Activated CD4-positive, alpha-beta T cell treated with anti-CD3 and anti-CD28 coated beads for 48 hours (primary cell): ENCODE measurements at regions not wholly inside any gene's neighbourhood (a gene's known extent, or its start where the extent isn't known, plus 50 kb on each side); places are given as distances from the start of the nearest gene placed in this dataset.
A peak's percentile ranks its signal among the peaks of the same experiment; 100 is the strongest.
"Not testable (repeated sequence)": the region's sequence is repeated elsewhere in the genome, so short reads cannot be mapped to it uniquely, and the experiment has no call there.

Experiments
- DNase-seq: peaks from one replicate; pipeline ENCODE4 v3.0.0-alpha.2; 2020

- no peak for DNase-seq
Measured at GRCh38 chr6:15897063-15897876, 231.6 kb upstream of the MYLIP start.

GRCh38 chr6:15894973-15895725 is 232.3 kb upstream of the DTNBP1 start:
- DNase-seq = no peak

- DNase-seq = no peak
Measured at GRCh38 chr6:15893556-15894253, 230.9 kb upstream of the DTNBP1 start.

GRCh38 chr6:15892369-15892768 is 229.5 kb upstream of the DTNBP1 start:
- DNase-seq = no peak

GRCh38 chr6:15888798-15889772 is 226.3 kb upstream of the DTNBP1 start:
- DNase-seq = no peak

- no peak for DNase-seq
Measured at GRCh38 chr6:15887491-15888461, 224.9 kb upstream of the DTNBP1 start.

GRCh38 chr6:15885624-15886023 is 222.8 kb upstream of the DTNBP1 start:
- DNase-seq = no peak

GRCh38 chr6:15883593-15883992 is 220.8 kb upstream of the DTNBP1 start:
- DNase-seq = not testable (repeated sequence)

GRCh38 chr6:15882915-15883314 is 220.1 kb upstream of the DTNBP1 start:
- DNase-seq = no peak

- DNase-seq = no peak
Measured at GRCh38 chr6:15882345-15882744, 219.5 kb upstream of the DTNBP1 start.

- no peak for DNase-seq
Measured at GRCh38 chr6:15881150-15881549, 218.3 kb upstream of the DTNBP1 start.

- no peak for DNase-seq
Measured at GRCh38 chr6:15880262-15880973, 217.6 kb upstream of the DTNBP1 start.

- peak; percentile 84 for DNase-seq
Measured at GRCh38 chr6:15879371-15880261, 216.8 kb upstream of the DTNBP1 start.

GRCh38 chr6:15877231-15877630 is 214.4 kb upstream of the DTNBP1 start:
- DNase-seq = no peak

- peak; percentile 11 for DNase-seq
Measured at GRCh38 chr6:15876406-15876805, 213.6 kb upstream of the DTNBP1 start.

- DNase-seq = no peak
Measured at GRCh38 chr6:15875797-15876196, 213.0 kb upstream of the DTNBP1 start.

GRCh38 chr6:15874821-15875220 is 212.0 kb upstream of the DTNBP1 start:
- DNase-seq = no peak

GRCh38 chr6:15874326-15874725 is 211.5 kb upstream of the DTNBP1 start:
- DNase-seq = no peak
